Stimulated activated CD4-positive, alpha-beta T cell treated with anti-CD3 and anti-CD28 coated beads, Interleukin-15, amount 100 ng/mL, for 48 hours (primary cell): ENCODE measurements at regions not wholly inside any gene's neighbourhood (a gene's known extent, or its start where the extent isn't known, plus 50 kb on each side); places are given as distances from the start of the nearest gene placed in this dataset.
"Not testable (repeated sequence)": the region's sequence is repeated elsewhere in the genome, so short reads cannot be mapped to it uniquely, and the experiment has no call there.

Source experiments
- DNase-seq, 2 donors: peaks; one replicate each; pipeline ENCODE4 v3.0.0-alpha.2; 2020; ENCODE audit warnings: low read depth in 2 of 2

GRCh38 chr18:2104620-2105462 is 466.5 kb downstream of the METTL4 start:
- DNase-seq = peak; percentile 7 to 19

- no peak for DNase-seq
Measured at GRCh38 chr18:2108591-2108990, 462.7 kb downstream of the METTL4 start.

- DNase-seq = no peak
Measured at GRCh38 chr18:2111456-2111855, 459.8 kb downstream of the METTL4 start.

- DNase-seq = no peak
Measured at GRCh38 chr18:2112435-2113045, 458.8 kb downstream of the METTL4 start.

GRCh38 chr18:2114289-2114688 is 457.0 kb downstream of the METTL4 start:
- no peak for DNase-seq

GRCh38 chr18:2114765-2115164 is 456.5 kb downstream of the METTL4 start:
- DNase-seq = no peak

GRCh38 chr18:2121224-2121623 is 450.1 kb downstream of the METTL4 start:
- DNase-seq = no peak

- DNase-seq = no peak
Measured at GRCh38 chr18:2123077-2123476, 448.2 kb downstream of the METTL4 start.

GRCh38 chr18:2134364-2134763 is 436.9 kb downstream of the METTL4 start:
- no peak for DNase-seq

GRCh38 chr18:2135309-2135708 is 436.0 kb downstream of the METTL4 start:
- DNase-seq = no peak

GRCh38 chr18:2138552-2138951 is 432.8 kb downstream of the METTL4 start:
- DNase-seq = no peak

GRCh38 chr18:2139691-2140090 is 431.6 kb downstream of the METTL4 start:
- DNase-seq = no peak

GRCh38 chr18:2143636-2144035 is 427.7 kb downstream of the METTL4 start:
- no peak for DNase-seq

- no peak for DNase-seq
Measured at GRCh38 chr18:2144811-2145210, 426.5 kb downstream of the METTL4 start.

GRCh38 chr18:2146092-2146491 is 425.2 kb downstream of the METTL4 start:
- DNase-seq = no peak

GRCh38 chr18:2146754-2147153 is 424.6 kb downstream of the METTL4 start:
- DNase-seq = no peak

GRCh38 chr18:2147476-2148230 is 423.7 kb downstream of the METTL4 start:
- DNase-seq = no peak

GRCh38 chr18:2148823-2149222 is 422.5 kb downstream of the METTL4 start:
- no peak for DNase-seq

GRCh38 chr18:2150566-2150965 is 420.7 kb downstream of the METTL4 start:
- DNase-seq = no peak

GRCh38 chr18:2154278-2154677 is 417.0 kb downstream of the METTL4 start:
- no peak for DNase-seq

- DNase-seq = no peak
Measured at GRCh38 chr18:2164644-2165550, 406.4 kb downstream of the METTL4 start.

- DNase-seq = not testable (repeated sequence)
Measured at GRCh38 chr18:2166876-2167275, 404.4 kb downstream of the METTL4 start.
